WI38 (cell line): ENCODE measurements at regions not wholly inside any gene's neighbourhood (a gene's known extent, or its start where the extent isn't known, plus 50 kb on each side); places are given as distances from the start of the nearest gene placed in this dataset.

Experiments used
- H3K4me3 ChIP-seq: 2 replicates; pipeline ENCODE4 v1.5.1; 2011; ENCODE audit warnings: low read depth, mild to moderate bottlenecking, control low read depth, low read length
- TF ChIP-seq, protein P1 (sequence below): IDR thresholded peaks from 2 replicates; pipeline ENCODE4 v1.5.1; 2012; ENCODE audit warnings: low read depth, mild to moderate bottlenecking, control low read depth, low read length

DNA sequence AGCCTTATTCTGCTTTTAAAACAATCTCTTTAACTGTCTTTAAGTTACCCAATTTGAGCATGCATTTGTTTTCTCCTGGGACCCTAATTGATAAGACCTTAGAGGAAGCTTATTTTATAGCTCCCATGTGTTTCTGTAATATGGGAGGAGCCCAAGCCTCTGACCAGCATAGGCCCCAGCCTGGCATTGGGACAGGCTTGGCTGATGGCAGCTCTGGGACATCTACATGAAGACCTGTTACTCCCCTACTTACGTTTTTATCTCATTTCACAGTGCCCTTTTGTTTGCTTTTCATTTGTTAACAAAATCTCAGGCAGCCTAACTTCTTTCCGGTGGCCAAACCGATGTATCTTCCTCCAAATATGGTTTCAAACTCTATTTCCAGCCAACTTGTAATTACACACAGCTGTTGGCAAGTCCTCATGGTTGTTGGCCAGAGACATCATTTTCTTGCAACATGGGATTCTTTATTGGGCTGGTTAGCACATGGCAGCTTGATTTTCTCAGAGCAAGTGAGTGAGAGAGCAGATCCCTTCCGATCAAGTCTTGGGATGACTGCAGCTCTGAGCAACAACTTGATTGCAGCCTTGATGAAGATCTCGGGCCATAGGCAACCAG is 1117.5 kb downstream of the AACS start:
- TF ChIP-seq, protein P1, sequence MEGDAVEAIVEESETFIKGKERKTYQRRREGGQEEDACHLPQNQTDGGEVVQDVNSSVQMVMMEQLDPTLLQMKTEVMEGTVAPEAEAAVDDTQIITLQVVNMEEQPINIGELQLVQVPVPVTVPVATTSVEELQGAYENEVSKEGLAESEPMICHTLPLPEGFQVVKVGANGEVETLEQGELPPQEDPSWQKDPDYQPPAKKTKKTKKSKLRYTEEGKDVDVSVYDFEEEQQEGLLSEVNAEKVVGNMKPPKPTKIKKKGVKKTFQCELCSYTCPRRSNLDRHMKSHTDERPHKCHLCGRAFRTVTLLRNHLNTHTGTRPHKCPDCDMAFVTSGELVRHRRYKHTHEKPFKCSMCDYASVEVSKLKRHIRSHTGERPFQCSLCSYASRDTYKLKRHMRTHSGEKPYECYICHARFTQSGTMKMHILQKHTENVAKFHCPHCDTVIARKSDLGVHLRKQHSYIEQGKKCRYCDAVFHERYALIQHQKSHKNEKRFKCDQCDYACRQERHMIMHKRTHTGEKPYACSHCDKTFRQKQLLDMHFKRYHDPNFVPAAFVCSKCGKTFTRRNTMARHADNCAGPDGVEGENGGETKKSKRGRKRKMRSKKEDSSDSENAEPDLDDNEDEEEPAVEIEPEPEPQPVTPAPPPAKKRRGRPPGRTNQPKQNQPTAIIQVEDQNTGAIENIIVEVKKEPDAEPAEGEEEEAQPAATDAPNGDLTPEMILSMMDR: no peak
- H3K4me3 ChIP-seq: no peak overlapping the region

DNA sequence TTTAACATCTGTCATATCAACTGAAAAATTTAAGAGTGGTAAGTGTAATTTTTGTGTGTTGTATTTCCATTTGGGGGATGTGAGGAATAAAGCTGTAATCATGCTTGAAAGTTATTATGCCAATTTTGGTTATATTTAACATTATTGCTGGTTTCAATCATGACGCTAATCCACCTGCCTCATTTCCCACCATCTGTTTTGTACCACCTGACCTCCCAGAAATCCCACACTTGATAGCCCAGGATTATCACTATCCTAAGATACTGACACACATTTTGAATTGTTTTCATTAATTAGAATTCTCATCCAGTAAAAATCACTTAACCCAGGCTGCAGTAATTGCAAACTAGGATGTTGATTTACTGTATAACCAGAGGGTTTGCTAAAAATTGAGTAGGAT is 1119.8 kb downstream of the AACS start:
- TF ChIP-seq, protein P1: no peak
- H3K4me3 ChIP-seq: no peak overlapping the region

- H3K4me3 ChIP-seq: no peak overlapping the region
- TF ChIP-seq, protein P1: no peak
Observed at GRCh38 chr12:126189856-126190255, 1124.6 kb downstream of the AACS start.

DNA sequence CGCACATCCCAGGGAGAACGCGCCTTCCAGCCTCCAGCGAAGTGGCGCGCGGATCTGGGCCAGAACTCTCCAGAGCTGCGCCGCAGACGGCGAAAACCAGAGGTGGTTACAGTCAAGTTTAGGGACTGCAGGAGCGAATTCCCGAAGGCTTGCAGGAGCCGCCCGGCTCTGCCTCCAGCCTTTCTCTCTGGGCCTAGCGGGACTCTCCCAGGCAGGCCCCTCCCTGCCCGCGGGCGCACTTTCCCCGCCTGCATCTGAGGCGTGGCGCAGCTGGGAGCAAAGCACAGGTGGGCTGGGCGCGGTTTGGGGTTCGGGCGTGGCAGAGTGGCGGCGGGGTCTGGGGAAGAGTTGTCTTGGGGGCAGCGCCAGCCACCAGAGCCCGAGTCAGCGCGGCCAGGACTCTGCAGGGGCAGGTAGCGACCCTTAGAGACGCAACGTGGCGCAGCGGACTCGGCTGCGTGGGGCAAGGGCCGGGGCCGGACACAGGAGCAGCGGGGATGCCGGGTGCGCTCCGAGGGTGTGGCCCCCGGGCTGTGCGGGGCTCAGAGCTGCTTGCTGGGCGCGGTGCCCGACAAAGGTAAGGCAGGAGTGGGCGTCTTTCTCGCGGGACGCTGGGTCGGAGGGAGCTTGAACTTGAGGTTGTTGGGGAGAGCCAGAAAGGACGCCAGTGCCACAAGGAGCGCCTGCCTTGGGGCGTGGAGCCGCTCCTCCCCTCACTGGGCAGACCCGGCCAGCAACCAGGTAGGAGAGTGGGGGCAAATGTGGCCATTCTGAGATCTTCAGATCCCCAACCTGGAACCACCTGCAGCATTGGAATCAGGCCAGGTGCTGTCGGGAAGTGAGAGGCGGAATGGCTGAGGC is 1126.0 kb downstream of the AACS start:
- TF ChIP-seq, protein P1: no peak
- H3K4me3 ChIP-seq: no peak overlapping the region

DNA sequence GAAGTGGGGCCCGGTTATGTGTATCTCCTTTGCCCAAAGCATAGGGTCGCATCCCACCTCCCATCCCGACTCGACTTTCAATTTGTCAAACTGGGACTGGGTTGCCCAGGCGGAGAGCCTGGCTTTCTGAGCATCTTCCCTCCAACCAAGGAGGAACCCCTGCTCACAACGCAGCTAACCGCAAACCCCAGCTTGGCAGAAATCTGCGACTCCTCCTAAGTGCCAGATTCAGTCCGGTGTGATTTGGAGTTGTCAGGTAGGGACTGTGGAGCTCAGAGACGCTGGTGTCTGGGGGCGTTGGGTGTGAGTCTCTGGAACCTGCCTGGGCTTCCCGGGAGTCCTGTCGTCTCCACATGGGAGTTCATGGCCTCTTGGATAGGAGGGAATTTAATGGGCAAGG is 1126.7 kb downstream of the AACS start:
- TF ChIP-seq, protein P1: no peak
- H3K4me3 ChIP-seq: no peak overlapping the region

- TF ChIP-seq, protein P1: no peak
- H3K4me3 ChIP-seq: no peak overlapping the region
Observed at GRCh38 chr12:126193190-126193589, 1128.0 kb downstream of the AACS start.

DNA sequence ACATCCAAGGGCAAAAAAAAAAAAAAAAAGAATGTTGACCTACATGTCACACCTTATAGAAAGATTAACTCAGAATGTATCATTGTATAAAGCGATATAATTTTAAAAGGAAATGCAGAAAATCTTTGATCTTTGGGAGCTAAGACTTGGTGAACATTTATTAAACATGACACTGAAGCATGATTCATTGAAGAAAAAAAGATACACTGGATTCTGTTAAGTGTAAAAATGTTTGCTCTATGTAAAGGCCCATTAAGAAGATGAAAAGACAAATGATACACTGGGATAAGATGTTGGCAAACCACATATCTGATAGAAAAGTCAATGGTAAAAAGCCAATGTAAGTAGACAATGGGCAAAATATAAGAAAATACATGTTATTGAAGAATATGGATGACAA is 1131.0 kb downstream of the AACS start:
- H3K4me3 ChIP-seq: no peak overlapping the region
- TF ChIP-seq, protein P1: no peak
